SK-N-SH (cell line): ENCODE measurements at regions not wholly inside any gene's neighbourhood (a gene's known extent, or its start where the extent isn't known, plus 50 kb on each side); places are given as distances from the start of the nearest gene placed in this dataset.

ENCODE experiments used
- CTCF ChIA-PET: fragments of 300-600, 350-600 bp; formaldehyde crosslinking; extraction: SDS; loops from one replicate; lab custom pipeline; 2021; lab: Yijun Ruan, JAX
- POLR2A ChIA-PET: fragments of 350-600 bp; sonication (Branson Sonifier 250); formaldehyde crosslinking; extraction: SDS; loops from one replicate; lab custom pipeline; 2020; ENCODE audit warnings: antibody characterized with exemption, inconsistent platforms; lab: Yijun Ruan, JAX
- DNase-seq: peaks from one replicate; pipeline ENCODE4 v3.0.0; 2012
- H2AFZ ChIP-seq: fragments of 200-600 bp; sonication (generic); 2 replicates; pipeline ENCODE4 v1.8.1; 2016; ENCODE audit warnings: antibody characterized with exemption, mild to moderate bottlenecking, low read depth
- H3F3A ChIP-seq: fragments of 200-600 bp; sonication (generic); replicated peaks from 2 replicates; pipeline ENCODE3; 2016; ENCODE audit warnings: antibody characterized with exemption, mild to moderate bottlenecking; ENCODE audit not compliant: insufficient read depth
- H3K27ac ChIP-seq, 2 experiments: fragments of 200-500 bp in 1 of 2; fragments of 200-600 bp in 1 of 2; sonication (Bioruptor generic) in 1 of 2; sonication (generic), shearing (Covaris generic) in 1 of 2; 2 replicates each; pipeline versions ENCODE4 v1.5.1 to v1.6.1; 2014 to 2016; ENCODE audit warnings: low read depth in 2 of 2, inconsistent platforms in 1 of 2, low read length in 1 of 2, mild to moderate bottlenecking in 1 of 2, mixed read lengths in 1 of 2
- H3K27me3 ChIP-seq: fragments of 200-600 bp; sonication (generic), shearing (Covaris generic); 2 replicates; pipeline ENCODE4 v1.6.1; 2016; ENCODE audit warnings: mixed run types; ENCODE audit not compliant: insufficient read depth
- H3K36me3 ChIP-seq, 2 experiments: fragments of 200-500 bp in 1 of 2; fragments of 200-600 bp in 1 of 2; sonication (Bioruptor generic) in 1 of 2; sonication (generic) in 1 of 2; replicated peaks in 1 of 2; 2 replicates each; pipeline versions ENCODE3 to v1.5.1; 2014 to 2016; ENCODE audit warnings: low read length in 1 of 2, mild to moderate bottlenecking in 1 of 2; ENCODE audit not compliant: insufficient read depth in 2 of 2, control insufficient read depth in 1 of 2
- H3K4me1 ChIP-seq, 2 experiments: fragments of 200-500 bp in 1 of 2; fragments of 200-600 bp in 1 of 2; sonication (Bioruptor generic) in 1 of 2; sonication (generic), shearing (Covaris generic) in 1 of 2; 2 replicates each; pipeline versions ENCODE4 v1.5.1 to v1.6.1; 2014 to 2016; ENCODE audit warnings: low read depth in 1 of 2, low read length in 1 of 2, mixed run types in 1 of 2; ENCODE audit not compliant: insufficient read depth in 2 of 2, control insufficient read depth in 1 of 2
- H3K4me2 ChIP-seq: fragments of 200-600 bp; sonication (generic), shearing (Covaris generic); 2 replicates; pipeline ENCODE4 v1.6.1; 2017; ENCODE audit warnings: mixed run types
- H3K4me3 ChIP-seq, 2 experiments: fragments of 200-500 bp in 1 of 2; fragments of 200-600 bp in 1 of 2; sonication (Bioruptor generic) in 1 of 2; sonication (generic), shearing (Covaris generic) in 1 of 2; 2 replicates each; pipeline versions ENCODE4 v1.5.1 to v1.8.1; 2014 to 2016; ENCODE audit warnings: low read depth in 2 of 2, inconsistent platforms in 1 of 2, low read length in 1 of 2, mild to moderate bottlenecking in 1 of 2, mixed read lengths in 1 of 2, moderate library complexity in 1 of 2
- H3K79me2 ChIP-seq: fragments of 200-600 bp; sonication (generic); 2 replicates; pipeline ENCODE4 v1.8.1; 2017; ENCODE audit warnings: mild to moderate bottlenecking; ENCODE audit not compliant: insufficient read depth
- H3K9ac ChIP-seq: fragments of 200-600 bp; sonication (generic); 2 replicates; pipeline ENCODE4 v1.6.1; 2017; ENCODE audit warnings: mixed run types
- H3K9me2 ChIP-seq: fragments of 200-600 bp; sonication (generic); 2 replicates; pipeline ENCODE4 v1.6.1; 2017; ENCODE audit warnings: mixed run types
- H3K9me3 ChIP-seq: fragments of 200-600 bp; sonication (generic); 2 replicates; pipeline ENCODE4 v1.6.1; 2017; ENCODE audit warnings: mixed run types, mild to moderate bottlenecking, moderate library complexity
- H4K20me1 ChIP-seq: fragments of 200-600 bp; sonication (generic); 2 replicates; pipeline ENCODE4 v1.6.1; 2017; ENCODE audit warnings: mild to moderate bottlenecking, mixed run types; ENCODE audit not compliant: insufficient read depth
- GATA2 ChIP-seq: sonication (generic); formaldehyde crosslinking; IDR thresholded peaks from 2 replicates; pipeline ENCODE4 v1.5.0; 2020; ENCODE audit warnings: mild to moderate bottlenecking, missing genetic modification reagents
- MEF2A ChIP-seq: IDR thresholded peaks from 2 replicates; pipeline ENCODE4 v1.4.0; 2012; ENCODE audit warnings: low read depth, borderline replicate concordance
- NFIC ChIP-seq: IDR thresholded peaks from 2 replicates; pipeline ENCODE4 v1.4.0; 2012; ENCODE audit warnings: borderline replicate concordance
- NRF1 ChIP-seq: IDR thresholded peaks from 2 replicates; pipeline ENCODE4 v1.6.1; 2012; ENCODE audit warnings: low read depth, mild to moderate bottlenecking, low read length
- TAF1 ChIP-seq: IDR thresholded peaks from 2 replicates; pipeline ENCODE4 v1.6.1; 2012; ENCODE audit warnings: low read depth, mild to moderate bottlenecking, low read length, moderate library complexity, borderline replicate concordance
- TCF12 ChIP-seq: IDR thresholded peaks from 2 replicates; pipeline ENCODE4 v1.4.0; 2012
- TF ChIP-seq, protein P1 (sequence below): IDR thresholded peaks from 2 replicates; pipeline ENCODE4 v1.4.0; 2012; ENCODE audit warnings: low read depth, borderline replicate concordance
- TF ChIP-seq, protein P2 (sequence below): IDR thresholded peaks from 2 replicates; pipeline ENCODE4 v1.6.1; 2012; ENCODE audit warnings: mild to moderate bottlenecking, low read depth, low read length, moderate library complexity
- TF ChIP-seq, protein P3 (sequence below): fragments of 150-350 bp; IDR thresholded peaks from 2 replicates; pipeline ENCODE4 v1.6.1; 2017; ENCODE audit warnings: antibody characterized with exemption, low read length, low read depth, borderline replicate concordance
- TF ChIP-seq, protein P4 (sequence below): IDR thresholded peaks from 2 replicates; pipeline ENCODE4 v1.4.0; 2012; ENCODE audit warnings: low read depth, borderline replicate concordance
- TF ChIP-seq, protein P5 (sequence below): fragments of 150-350 bp; IDR thresholded peaks from 2 replicates; pipeline ENCODE4 v1.6.1; 2016; ENCODE audit warnings: mild to moderate bottlenecking, low read depth, low read length

DNA sequence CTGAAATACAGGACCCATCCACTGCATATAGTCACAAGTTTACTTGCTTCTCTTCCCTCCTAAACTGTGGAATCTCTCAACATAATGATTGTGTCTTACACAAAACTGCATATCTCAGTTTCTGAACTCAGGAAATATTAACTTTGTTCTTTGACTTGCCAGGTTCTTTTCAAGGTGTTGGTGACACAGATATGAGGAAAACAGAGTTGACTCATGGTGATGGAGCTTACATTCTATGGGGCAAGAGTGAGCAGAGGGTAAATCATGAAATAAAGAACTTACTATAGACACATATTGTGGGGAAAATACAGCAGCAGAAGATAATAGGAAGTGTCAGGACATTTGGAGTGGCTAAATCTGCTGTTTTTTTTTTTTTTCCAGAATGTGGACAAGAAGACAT lies 72.5 kb upstream of the IGFBP3 start:
- H3K9me2 ChIP-seq: no peaks in the 10 kb centered on the region
- no peaks in the 10 kb centered on the region for H4K20me1 ChIP-seq
- no peaks in the 10 kb centered on the region for H3K36me3 ChIP-seq
- no peak overlapping the region for H2AFZ ChIP-seq
- H3F3A ChIP-seq: no peaks in the 10 kb centered on the region
- H3K4me3 ChIP-seq: no peak overlapping the region
- POLR2A ChIA-PET: no interaction called here
- no peak overlapping the region for H3K27ac ChIP-seq
- H3K79me2 ChIP-seq: no peaks in the 10 kb centered on the region
- H3K9ac ChIP-seq: no peak overlapping the region
- DNase-seq: no peak
- peaks cover 0 to 5% of the 10 kb centered on the region in 2 experiments; a peak in 2 of 4 replicates for H3K4me1 ChIP-seq
- no peak for TF ChIP-seq GATA2 (CRISPR knock-in tag)
- TF ChIP-seq, protein P1, sequence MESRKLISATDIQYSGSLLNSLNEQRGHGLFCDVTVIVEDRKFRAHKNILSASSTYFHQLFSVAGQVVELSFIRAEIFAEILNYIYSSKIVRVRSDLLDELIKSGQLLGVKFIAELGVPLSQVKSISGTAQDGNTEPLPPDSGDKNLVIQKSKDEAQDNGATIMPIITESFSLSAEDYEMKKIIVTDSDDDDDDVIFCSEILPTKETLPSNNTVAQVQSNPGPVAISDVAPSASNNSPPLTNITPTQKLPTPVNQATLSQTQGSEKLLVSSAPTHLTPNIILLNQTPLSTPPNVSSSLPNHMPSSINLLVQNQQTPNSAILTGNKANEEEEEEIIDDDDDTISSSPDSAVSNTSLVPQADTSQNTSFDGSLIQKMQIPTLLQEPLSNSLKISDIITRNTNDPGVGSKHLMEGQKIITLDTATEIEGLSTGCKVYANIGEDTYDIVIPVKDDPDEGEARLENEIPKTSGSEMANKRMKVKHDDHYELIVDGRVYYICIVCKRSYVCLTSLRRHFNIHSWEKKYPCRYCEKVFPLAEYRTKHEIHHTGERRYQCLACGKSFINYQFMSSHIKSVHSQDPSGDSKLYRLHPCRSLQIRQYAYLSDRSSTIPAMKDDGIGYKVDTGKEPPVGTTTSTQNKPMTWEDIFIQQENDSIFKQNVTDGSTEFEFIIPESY: no peak
- TF ChIP-seq TAF1: no peak
- TF ChIP-seq, protein P2, sequence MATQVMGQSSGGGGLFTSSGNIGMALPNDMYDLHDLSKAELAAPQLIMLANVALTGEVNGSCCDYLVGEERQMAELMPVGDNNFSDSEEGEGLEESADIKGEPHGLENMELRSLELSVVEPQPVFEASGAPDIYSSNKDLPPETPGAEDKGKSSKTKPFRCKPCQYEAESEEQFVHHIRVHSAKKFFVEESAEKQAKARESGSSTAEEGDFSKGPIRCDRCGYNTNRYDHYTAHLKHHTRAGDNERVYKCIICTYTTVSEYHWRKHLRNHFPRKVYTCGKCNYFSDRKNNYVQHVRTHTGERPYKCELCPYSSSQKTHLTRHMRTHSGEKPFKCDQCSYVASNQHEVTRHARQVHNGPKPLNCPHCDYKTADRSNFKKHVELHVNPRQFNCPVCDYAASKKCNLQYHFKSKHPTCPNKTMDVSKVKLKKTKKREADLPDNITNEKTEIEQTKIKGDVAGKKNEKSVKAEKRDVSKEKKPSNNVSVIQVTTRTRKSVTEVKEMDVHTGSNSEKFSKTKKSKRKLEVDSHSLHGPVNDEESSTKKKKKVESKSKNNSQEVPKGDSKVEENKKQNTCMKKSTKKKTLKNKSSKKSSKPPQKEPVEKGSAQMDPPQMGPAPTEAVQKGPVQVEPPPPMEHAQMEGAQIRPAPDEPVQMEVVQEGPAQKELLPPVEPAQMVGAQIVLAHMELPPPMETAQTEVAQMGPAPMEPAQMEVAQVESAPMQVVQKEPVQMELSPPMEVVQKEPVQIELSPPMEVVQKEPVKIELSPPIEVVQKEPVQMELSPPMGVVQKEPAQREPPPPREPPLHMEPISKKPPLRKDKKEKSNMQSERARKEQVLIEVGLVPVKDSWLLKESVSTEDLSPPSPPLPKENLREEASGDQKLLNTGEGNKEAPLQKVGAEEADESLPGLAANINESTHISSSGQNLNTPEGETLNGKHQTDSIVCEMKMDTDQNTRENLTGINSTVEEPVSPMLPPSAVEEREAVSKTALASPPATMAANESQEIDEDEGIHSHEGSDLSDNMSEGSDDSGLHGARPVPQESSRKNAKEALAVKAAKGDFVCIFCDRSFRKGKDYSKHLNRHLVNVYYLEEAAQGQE: no peak
- TF ChIP-seq, protein P3, sequence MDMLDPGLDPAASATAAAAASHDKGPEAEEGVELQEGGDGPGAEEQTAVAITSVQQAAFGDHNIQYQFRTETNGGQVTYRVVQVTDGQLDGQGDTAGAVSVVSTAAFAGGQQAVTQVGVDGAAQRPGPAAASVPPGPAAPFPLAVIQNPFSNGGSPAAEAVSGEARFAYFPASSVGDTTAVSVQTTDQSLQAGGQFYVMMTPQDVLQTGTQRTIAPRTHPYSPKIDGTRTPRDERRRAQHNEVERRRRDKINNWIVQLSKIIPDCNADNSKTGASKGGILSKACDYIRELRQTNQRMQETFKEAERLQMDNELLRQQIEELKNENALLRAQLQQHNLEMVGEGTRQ: no peak
- TF ChIP-seq, protein P4, sequence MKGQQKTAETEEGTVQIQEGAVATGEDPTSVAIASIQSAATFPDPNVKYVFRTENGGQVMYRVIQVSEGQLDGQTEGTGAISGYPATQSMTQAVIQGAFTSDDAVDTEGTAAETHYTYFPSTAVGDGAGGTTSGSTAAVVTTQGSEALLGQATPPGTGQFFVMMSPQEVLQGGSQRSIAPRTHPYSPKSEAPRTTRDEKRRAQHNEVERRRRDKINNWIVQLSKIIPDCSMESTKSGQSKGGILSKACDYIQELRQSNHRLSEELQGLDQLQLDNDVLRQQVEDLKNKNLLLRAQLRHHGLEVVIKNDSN: no peak
- TF ChIP-seq TCF12: no peak
- TF ChIP-seq MEF2A: no peak
- TF ChIP-seq NFIC: no peak
- TF ChIP-seq, protein P5, sequence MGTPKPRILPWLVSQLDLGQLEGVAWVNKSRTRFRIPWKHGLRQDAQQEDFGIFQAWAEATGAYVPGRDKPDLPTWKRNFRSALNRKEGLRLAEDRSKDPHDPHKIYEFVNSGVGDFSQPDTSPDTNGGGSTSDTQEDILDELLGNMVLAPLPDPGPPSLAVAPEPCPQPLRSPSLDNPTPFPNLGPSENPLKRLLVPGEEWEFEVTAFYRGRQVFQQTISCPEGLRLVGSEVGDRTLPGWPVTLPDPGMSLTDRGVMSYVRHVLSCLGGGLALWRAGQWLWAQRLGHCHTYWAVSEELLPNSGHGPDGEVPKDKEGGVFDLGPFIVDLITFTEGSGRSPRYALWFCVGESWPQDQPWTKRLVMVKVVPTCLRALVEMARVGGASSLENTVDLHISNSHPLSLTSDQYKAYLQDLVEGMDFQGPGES: no peak
- TF ChIP-seq NRF1: no peak
- TF ChIP-seq, all 33 proteins: peak for 0
- CTCF ChIA-PET: interaction anchor here (0.9 to 1.5 kb wide), 4 partner anchors 11 to 399 kb away, joined by 3 to 8 read pairs (median 3); no protein-coding TSS in a partner anchor
- H3K27me3 ChIP-seq: no peaks in the 10 kb centered on the region
- no peak overlapping the region for H3K4me2 ChIP-seq
- H3K9me3 ChIP-seq: peaks cover 16% of the 10 kb centered on the region
